ENCODE measurements at regions not wholly inside any gene's neighbourhood (a gene's known extent, or its start where the extent isn't known, plus 50 kb on each side); places are given as distances from the start of the nearest gene placed in this dataset.

- intact Hi-C loops (cut with DNase I) = loop anchor here in 8 of 10 donors (5.0 to 10.0 kb wide), 5 partner anchors 150 to 358 kb away; no protein-coding TSS in a partner anchor
- Histone ChIP-seq H3K4me1 (no peaks in the 10 kb centered on the region), H3K27me3 (no peaks in the 10 kb centered on the region), H3K9me3 (peaks cover 0 to 13% (median 4%) of the 10 kb centered on the region in 11 donors), H3K4me3 (no peak overlapping the region), H3K36me3 (no peaks in the 10 kb centered on the region), H3K27ac (no peak overlapping the region)
- TF ChIP-seq, protein P1, sequence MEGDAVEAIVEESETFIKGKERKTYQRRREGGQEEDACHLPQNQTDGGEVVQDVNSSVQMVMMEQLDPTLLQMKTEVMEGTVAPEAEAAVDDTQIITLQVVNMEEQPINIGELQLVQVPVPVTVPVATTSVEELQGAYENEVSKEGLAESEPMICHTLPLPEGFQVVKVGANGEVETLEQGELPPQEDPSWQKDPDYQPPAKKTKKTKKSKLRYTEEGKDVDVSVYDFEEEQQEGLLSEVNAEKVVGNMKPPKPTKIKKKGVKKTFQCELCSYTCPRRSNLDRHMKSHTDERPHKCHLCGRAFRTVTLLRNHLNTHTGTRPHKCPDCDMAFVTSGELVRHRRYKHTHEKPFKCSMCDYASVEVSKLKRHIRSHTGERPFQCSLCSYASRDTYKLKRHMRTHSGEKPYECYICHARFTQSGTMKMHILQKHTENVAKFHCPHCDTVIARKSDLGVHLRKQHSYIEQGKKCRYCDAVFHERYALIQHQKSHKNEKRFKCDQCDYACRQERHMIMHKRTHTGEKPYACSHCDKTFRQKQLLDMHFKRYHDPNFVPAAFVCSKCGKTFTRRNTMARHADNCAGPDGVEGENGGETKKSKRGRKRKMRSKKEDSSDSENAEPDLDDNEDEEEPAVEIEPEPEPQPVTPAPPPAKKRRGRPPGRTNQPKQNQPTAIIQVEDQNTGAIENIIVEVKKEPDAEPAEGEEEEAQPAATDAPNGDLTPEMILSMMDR (IDR thresholded peaks at IDR 0.05) = no peak
- 72 to 73% methylated on average over 6 of the region's 6 CpGs for WGBS, 2 donors
- no peak for ATAC-seq
- no peak for DNase-seq
Measured at GRCh38 chr7:106794276-106795083, 70.6 kb upstream of the PIK3CG start.

DNA sequence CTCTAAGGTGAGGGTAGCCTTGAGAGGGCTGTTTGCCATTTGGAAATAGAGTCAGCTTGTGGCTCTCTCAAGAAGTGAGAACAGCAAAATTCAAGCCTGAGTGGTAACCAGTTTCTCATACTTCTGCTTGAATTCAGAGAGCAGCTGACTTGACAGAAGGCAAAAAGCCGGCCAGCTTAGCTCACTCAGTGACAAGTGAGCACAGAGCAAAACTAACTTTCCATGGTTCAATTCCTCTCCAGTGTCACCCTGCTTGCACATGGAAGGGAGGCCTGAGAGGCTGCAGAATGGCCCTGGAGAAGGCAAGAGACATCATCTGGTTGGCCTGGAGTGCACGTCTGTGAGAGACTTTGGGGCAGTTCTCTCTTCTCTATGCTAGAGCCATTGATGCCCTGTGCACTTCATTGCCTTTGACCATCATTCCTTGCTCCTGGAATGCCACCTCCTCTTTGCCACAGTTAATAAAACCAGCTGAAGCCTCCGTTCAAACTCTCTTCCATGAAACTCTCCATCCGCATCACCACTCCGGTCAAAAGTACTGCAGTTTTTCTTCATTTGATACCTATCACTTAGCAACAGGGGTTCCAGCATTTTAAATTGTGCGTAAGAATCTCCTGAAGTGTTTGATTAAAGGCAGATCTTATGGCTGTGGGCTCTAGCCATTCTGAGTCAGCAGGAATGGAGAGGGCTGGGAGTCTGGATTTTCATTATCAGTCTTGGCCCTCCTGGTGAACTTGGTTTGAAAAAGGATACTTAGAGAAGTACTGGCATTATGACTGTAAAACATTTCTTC lies 69.8 kb upstream of the PIK3CG start:
- WGBS, 2 donors = 87 to 93% methylated on average over 6 of the region's 6 CpGs
- H3K27me3 ChIP-seq = no peaks in the 10 kb centered on the region
- intact Hi-C loops (cut with DNase I) = loop anchor here in 5 of 10 donors (5.0 to 10.0 kb wide), 3 partner anchors 150 to 357 kb away; no protein-coding TSS in a partner anchor

DNA sequence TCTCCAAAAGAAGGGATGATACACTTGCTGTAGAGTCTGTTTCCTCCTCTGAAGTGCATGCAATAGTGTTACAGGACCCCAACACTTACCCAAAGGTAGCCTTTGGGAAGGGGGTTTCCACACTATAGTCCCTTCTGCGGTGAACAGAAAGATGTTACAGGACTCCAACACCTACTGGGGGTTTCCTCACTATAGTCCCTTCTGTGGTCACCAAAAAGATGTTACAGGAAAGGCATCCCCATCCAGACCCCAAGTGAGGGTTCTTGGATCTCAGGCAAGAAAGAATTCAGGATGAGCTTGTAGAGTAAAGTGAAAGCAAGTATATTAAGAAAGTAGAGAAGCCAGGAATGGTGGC lies 69.2 kb upstream of the PIK3CG start:
- Histone ChIP-seq H3K27ac (no peak overlapping the region), H3K36me3 (no peaks in the 10 kb centered on the region), H3K4me1 (no peaks in the 10 kb centered on the region), H3K4me3 (no peak overlapping the region), H3K27me3 (peaks cover 0 to 4% (median 0%) of the 10 kb centered on the region in 7 donors), H3K9me3 (peaks cover 0 to 13% (median 4%) of the 10 kb centered on the region in 11 donors)
- ATAC-seq (no peak), DNase-seq (no peak)
- WGBS, 2 donors = 37 to 97% methylated on average over 1 of the region's 1 CpG
- TF ChIP-seq, protein P1 (IDR thresholded peaks at IDR 0.05) = no peak
- intact Hi-C loops (cut with DNase I) = loop anchor here in 5 of 10 donors (5.0 to 10.0 kb wide), 3 partner anchors 149 to 356 kb away; no protein-coding TSS in a partner anchor

More for the DNA sequence above, 69.8 kb upstream of the PIK3CG start:
- Histone ChIP-seq H3K4me1 (no peaks in the 10 kb centered on the region), H3K36me3 (no peaks in the 10 kb centered on the region), H3K27ac (no peak overlapping the region), H3K4me3 (no peak overlapping the region), H3K9me3 (peaks cover 0 to 13% (median 4%) of the 10 kb centered on the region in 11 donors)
- ATAC-seq = no peak
- DNase-seq = no peak
- TF ChIP-seq, protein P1 (IDR thresholded peaks at IDR 0.05) = no peak

GRCh38 chr7:106797937-106798336 lies 67.1 kb upstream of the PIK3CG start:
- Histone ChIP-seq H3K27ac (no peak overlapping the region), H3K36me3 (no peaks in the 10 kb centered on the region), H3K9me3 (peaks cover 0 to 13% (median 4%) of the 10 kb centered on the region in 11 donors), H3K27me3 (peaks cover 0 to 14% (median 3%) of the 10 kb centered on the region in 7 donors), H3K4me1 (no peaks in the 10 kb centered on the region), H3K4me3 (no peak overlapping the region)
- ATAC-seq = no peak
- WGBS, 2 donors = 95 to 100% methylated on average over 1 of the region's 1 CpG
- intact Hi-C loops (cut with DNase I) = loop anchor here in 5 of 10 donors (5.0 to 10.0 kb wide), 3 partner anchors 147 to 354 kb away; no protein-coding TSS in a partner anchor
- DNase-seq = no peak
- TF ChIP-seq, protein P1 (IDR thresholded peaks at IDR 0.05) = no peak
